Esophagus squamous epithelium (tissue), 4 donors: ENCODE measurements at regions not wholly inside any gene's neighbourhood (a gene's known extent, or its start where the extent isn't known, plus 50 kb on each side); places are given as distances from the start of the nearest gene placed in this dataset.

ENCODE experiments used
- CTCF ChIP-seq, 6 experiments: fragments of 450-650 bp in 4 of 6; fragments of 200-600 bp in 2 of 6; sonication (generic) in 2 of 6; IDR thresholded peaks; one replicate each; pipeline ENCODE4 v1.5.1; 2016 to 2019; ENCODE audit warnings: antibody characterized with exemption in 6 of 6, mild to moderate bottlenecking in 4 of 6, moderate library complexity in 4 of 6
- POLR2A ChIP-seq, 4 donors: fragments of 450-650 bp; IDR thresholded peaks; one replicate each; pipeline ENCODE4 v1.6.1; 2017; ENCODE audit warnings: antibody characterized with exemption in 4 of 4, mild to moderate bottlenecking in 4 of 4, moderate library complexity in 3 of 4

GRCh38 chr4:35818520-35818919, 425.8 kb downstream of the ARAP2 start:
- TF ChIP-seq POLR2A (IDR thresholded peaks at IDR 0.05) = no peak
- no peak for TF ChIP-seq CTCF (IDR thresholded peaks at IDR 0.05)
